ENCODE measurements at regions not wholly inside any gene's neighbourhood (a gene's known extent, or its start where the extent isn't known, plus 50 kb on each side); places are given as distances from the start of the nearest gene placed in this dataset.
"Not testable (repeated sequence)": the region's sequence is repeated elsewhere in the genome, so short reads cannot be mapped to it uniquely, and the experiment has no call there.

GRCh38 chr7:155231941-155232340, 65.7 kb upstream of the INSIG1 start:
- DNase-seq = no peak

DNA sequence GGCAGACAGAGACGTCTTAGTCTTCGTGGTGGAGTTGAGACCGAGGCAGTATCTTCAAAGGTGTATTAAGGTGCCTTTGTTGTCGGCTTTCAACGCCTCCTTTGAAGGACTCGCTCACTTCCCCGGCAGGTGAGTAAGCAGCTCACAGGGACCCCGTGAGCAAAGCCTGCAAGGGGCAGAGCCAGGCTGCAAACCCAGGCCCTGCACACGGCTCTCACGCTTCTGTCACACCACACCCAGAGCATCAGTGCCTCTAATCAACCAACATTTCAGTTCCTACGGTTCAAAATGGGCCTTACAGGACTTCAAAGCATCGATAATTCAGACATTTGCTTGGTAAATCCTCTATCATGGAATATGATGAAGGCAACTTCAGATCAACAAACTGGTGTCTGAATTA, 64.8 kb upstream of the INSIG1 start:
- no peak for DNase-seq

DNA sequence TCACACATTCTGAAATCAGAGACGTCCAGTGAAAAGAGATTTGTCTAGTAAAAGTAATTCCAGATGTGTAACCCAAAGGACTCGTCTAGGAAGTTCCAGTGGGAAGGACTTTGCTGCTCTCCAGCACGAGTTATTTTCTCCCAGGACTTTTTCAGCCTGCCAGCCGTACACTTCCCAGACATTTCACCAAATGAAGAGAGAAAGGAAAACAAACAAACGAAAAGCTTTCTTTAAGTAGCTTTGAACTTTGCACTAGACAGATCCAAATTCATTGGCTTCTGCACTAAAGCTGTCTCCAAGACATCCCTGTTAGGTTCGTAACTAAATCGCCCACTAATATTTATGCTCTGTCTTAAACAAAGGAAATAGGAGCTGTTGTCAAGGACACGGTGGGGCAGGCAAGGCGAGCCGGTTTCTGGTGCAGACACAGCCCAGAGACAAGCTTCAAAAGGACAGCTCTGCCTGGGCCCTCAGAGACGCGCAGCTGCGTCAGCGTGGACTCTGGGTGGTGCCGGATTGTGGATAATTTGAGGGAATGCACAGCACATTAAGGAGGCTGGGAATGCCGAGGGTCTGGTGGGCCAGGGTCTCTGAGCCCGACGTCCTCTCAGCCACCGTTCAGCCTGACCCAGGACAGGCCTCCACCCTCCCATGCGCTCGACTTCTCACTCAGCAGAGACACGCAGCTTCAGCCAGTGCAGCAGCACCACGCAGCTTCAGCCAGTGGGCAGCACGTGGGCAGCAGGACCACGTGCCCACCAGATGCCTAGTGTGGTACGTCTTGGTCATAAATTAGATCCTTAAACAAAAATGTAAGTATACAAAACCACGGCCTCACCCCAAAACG, 64.1 kb upstream of the INSIG1 start:
- DNase-seq = no peak

DNA sequence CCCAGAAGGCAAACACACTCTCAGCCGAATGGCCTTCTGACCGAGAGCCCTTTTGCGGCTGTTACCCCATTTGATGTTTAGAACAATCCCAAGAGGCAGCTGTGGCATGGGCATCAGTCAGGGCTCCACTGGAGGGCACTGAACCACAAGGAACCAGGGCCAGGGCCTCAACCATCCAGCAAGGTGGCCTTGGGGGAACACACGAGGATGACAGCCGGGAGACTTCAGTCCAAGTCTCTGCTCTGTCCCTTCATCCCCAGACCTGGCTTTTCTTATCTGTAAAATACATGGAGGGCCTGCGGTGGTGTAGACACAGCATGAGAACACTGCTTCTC, 63.6 kb upstream of the INSIG1 start:
- no peak for DNase-seq

- DNase-seq = no peak
Measured at GRCh38 chr7:155234950-155235789, 62.5 kb upstream of the INSIG1 start.

GRCh38 chr7:155236386-155236785, 61.3 kb upstream of the INSIG1 start:
- DNase-seq = no peak

DNA sequence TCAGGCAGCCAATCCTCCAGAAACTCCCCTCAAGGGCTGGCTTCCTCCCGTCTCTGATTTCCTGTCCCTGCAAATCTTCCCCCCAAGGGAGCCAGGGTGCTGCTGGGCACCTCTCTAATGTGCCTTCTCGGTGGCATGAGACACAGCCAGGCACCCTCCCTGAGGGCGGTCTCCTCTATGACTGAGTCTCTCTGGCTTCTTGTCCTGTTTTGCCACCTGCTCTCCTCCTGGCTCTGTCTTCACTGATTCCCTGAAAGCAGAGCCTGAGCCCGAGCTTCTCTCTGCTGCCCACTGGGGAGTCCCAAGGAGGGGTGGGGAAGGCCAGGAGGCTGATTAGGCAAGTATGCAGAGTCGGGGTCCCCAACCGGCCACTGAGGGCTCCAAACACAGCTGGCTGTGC, 60.4 kb upstream of the INSIG1 start:
- no peak for DNase-seq

- no peak for DNase-seq
Measured at GRCh38 chr7:155237730-155238129, 59.9 kb upstream of the INSIG1 start.

DNA sequence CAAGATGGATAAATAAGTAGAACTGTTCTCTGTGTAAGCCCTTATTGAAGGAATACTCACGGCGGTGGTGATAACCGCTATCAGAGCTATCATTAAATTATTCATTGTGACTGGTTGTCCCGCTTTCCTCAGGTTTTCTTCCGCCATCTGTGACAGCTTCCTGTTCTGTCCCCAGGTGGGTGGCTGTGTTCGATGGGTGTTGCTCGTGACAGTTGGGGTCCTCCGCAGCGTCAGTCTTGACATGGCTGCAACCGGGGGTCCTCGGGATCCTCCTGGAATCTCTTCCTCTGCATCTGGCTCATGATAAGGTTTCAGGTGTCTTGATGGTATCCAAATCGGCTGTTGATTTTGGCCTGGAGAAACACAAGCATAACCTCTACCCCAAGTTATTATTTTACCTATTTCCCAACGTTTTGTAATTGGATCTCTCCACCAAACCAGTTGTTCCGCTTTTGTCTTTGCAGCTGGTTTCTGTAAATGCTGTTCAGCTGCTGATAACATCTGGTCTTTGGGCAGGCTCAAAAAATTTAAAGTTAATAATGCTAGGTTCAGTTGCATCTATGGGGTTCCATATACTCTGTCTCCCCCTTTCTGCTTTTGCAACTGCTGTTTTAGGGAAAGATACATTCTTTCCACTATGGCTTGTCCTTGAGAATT, 58.1 kb upstream of the INSIG1 start:
- not testable (repeated sequence) for DNase-seq

GRCh38 chr7:155244675-155245074, 53.0 kb upstream of the INSIG1 start:
- DNase-seq = no peak

DNA sequence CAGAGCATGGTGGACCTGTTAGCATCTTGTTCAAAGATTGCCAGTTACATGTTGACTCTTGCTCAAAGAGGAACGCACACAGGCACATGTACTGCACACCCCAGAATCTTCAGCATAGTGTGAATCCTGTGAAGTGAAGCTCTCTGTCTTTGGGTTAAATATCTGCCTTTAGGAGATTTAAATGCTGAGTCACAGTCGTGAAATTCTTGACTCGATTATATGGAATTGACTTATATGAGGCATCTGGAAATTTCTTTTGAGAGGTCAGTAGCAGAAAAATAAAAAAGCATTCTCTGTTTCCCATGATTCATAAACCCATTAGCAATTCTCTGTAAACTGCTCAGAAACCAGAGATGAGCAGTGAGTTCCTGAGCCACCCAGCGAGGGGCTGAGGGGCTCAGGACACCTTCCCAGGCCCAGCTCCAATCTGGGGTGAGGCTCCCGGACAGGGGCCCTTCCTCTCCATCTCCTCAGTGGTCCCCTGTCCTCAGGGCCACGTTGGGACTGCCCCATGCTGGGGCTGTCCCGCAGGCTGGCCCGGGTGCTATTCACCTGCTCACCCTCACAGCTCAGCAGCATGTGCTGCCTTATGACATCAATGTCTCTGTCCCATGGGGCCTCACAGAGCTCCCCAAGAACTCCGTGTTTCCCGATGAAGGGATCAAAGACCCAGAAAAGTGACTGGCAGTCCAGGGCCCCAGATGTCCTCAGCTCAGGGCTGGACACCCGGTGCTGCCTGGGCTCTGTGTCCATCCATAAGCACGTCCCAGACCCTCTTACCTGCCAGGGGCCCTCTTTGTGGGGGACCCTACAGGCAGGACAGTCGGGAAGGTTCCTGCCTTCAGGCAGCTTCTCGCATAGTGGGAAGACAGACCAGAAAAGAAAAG, 50.0 kb upstream of the INSIG1 start:
- DNase-seq = no peak

Data from NCI-H345 (cell line).